Naive thymus-derived CD8-positive, alpha-beta T cell (primary cell): ENCODE measurements at regions not wholly inside any gene's neighbourhood (a gene's known extent, or its start where the extent isn't known, plus 50 kb on each side); places are given as distances from the start of the nearest gene placed in this dataset.

Experiments
- ATAC-seq, 2 donors: fragments of 150-1000 bp; cut with Tn5 transposase in 1 of 2; sonication (Bioruptor Pico), chemical (Tn5 transposase) in 1 of 2; 1 replicate in 1 of 2; 2 replicates in 1 of 2; pipeline ENCODE4 v1.10.0; 2021; ENCODE audit warnings: mild to moderate bottlenecking in 2 of 2, moderate library complexity in 2 of 2
- POLR2A ChIA-PET: fragments of 350-600 bp; sonication (Branson Sonifier 250); formaldehyde crosslinking; loops from one replicate; lab custom pipeline; 2021; ENCODE audit warnings: antibody characterized with exemption; lab: Charles Lee
- DNase-seq, 10 donors: peaks; one replicate each; pipeline versions ENCODE4 v3.0.0 to v3.0.0-alpha.2; 2020 to 2022
- H3K27ac Mint-ChIP-seq, 10 donors: one replicate each; pipeline ENCODE4 v1.8.0; 2020 to 2022; ENCODE audit warnings: mild to moderate bottlenecking in 10 of 10, mixed read lengths in 10 of 10, moderate library complexity in 4 of 10, inconsistent platforms in 1 of 10
- H3K27me3 Mint-ChIP-seq, 5 donors: one replicate each; pipeline ENCODE4 v1.8.0; 2021 to 2022; ENCODE audit warnings: mixed read lengths in 5 of 5
- H3K36me3 Mint-ChIP-seq, 3 donors: one replicate each; pipeline ENCODE4 v1.8.0; 2020 to 2022; ENCODE audit warnings: mixed read lengths in 3 of 3, mild to moderate bottlenecking in 2 of 3, inconsistent platforms in 1 of 3
- H3K4me1 Mint-ChIP-seq, 4 donors: one replicate each; pipeline ENCODE4 v1.8.0; 2021 to 2022; ENCODE audit warnings: mixed read lengths in 4 of 4
- H3K4me3 Mint-ChIP-seq, 10 donors: one replicate each; pipeline ENCODE4 v1.8.0; 2020 to 2022; ENCODE audit warnings: mild to moderate bottlenecking in 10 of 10, mixed read lengths in 10 of 10, moderate library complexity in 6 of 10, inconsistent platforms in 1 of 10
- H3K9me3 Mint-ChIP-seq, 9 donors: one replicate each; pipeline ENCODE4 v1.8.0; 2020 to 2022; ENCODE audit warnings: mixed read lengths in 9 of 9, mild to moderate bottlenecking in 3 of 9, inconsistent platforms in 1 of 9, moderate library complexity in 1 of 9

- Mint-ChIP-seq H3K4me3 (no peak overlapping the region), H3K9me3 (peaks cover 0 to 3% (median 0%) of the 10 kb centered on the region in 9 donors)
Measured at GRCh38 chr3:132961991-132962390, 76.2 kb upstream of the TMEM108 start.

GRCh38 chr3:132953683-132954082 is 84.5 kb upstream of the TMEM108 start:
- Mint-ChIP-seq H3K9me3 (peaks cover 0 to 13% (median 0%) of the 10 kb centered on the region in 9 donors), H3K27ac (no peak overlapping the region), H3K4me3 (no peak overlapping the region), H3K36me3 (peaks cover 0 to 5% (median 0%) of the 10 kb centered on the region in 3 donors), H3K4me1 (no peaks in the 10 kb centered on the region), H3K27me3 (peaks cover 5 to 22% (median 10%) of the 10 kb centered on the region in 5 donors)
- no peak for ATAC-seq
- POLR2A ChIA-PET, result no interaction called here
- no peak for DNase-seq

More at GRCh38 chr3:132961991-132962390, 76.2 kb upstream of the TMEM108 start:
- POLR2A ChIA-PET, result no interaction called here
- DNase-seq (no peak), ATAC-seq (no peak)
- Mint-ChIP-seq H3K4me1 (no peaks in the 10 kb centered on the region), H3K27ac (no peak overlapping the region), H3K27me3 (peaks cover 1 to 25% (median 6%) of the 10 kb centered on the region in 5 donors), H3K36me3 (no peaks in the 10 kb centered on the region)

- POLR2A ChIA-PET, result no interaction called here
- no peaks in the 10 kb centered on the region for H3K4me1 Mint-ChIP-seq
- H3K9me3 Mint-ChIP-seq, result no peaks in the 10 kb centered on the region
- no peak overlapping the region for H3K4me3 Mint-ChIP-seq
- H3K36me3 Mint-ChIP-seq, result no peaks in the 10 kb centered on the region
- DNase-seq, result no peak
- no peak overlapping the region for H3K27ac Mint-ChIP-seq
- no peak for ATAC-seq
- peaks cover 0 to 8% (median 0%) of the 10 kb centered on the region in 5 donors for H3K27me3 Mint-ChIP-seq
Measured at GRCh38 chr3:132927896-132928295, 110.3 kb upstream of the TMEM108 start.

GRCh38 chr3:132926098-132926497 is 112.1 kb upstream of the TMEM108 start:
- no peaks in the 10 kb centered on the region for H3K36me3 Mint-ChIP-seq
- DNase-seq (no peak), ATAC-seq (no peak)
- H3K27me3 Mint-ChIP-seq, result peaks cover 0 to 11% (median 0%) of the 10 kb centered on the region in 5 donors
- no peak overlapping the region for H3K4me3 Mint-ChIP-seq
- POLR2A ChIA-PET, result no interaction called here
- no peaks in the 10 kb centered on the region for H3K9me3 Mint-ChIP-seq
- no peak overlapping the region for H3K27ac Mint-ChIP-seq
- no peaks in the 10 kb centered on the region for H3K4me1 Mint-ChIP-seq

- no peak for ATAC-seq
- no peak overlapping the region for H3K27ac Mint-ChIP-seq
- H3K36me3 Mint-ChIP-seq, result no peaks in the 10 kb centered on the region
- DNase-seq, result no peak
- H3K4me1 Mint-ChIP-seq, result no peaks in the 10 kb centered on the region
- peaks cover 0 to 11% (median 0%) of the 10 kb centered on the region in 5 donors for H3K27me3 Mint-ChIP-seq
- H3K4me3 Mint-ChIP-seq, result no peak overlapping the region
- POLR2A ChIA-PET, result no interaction called here
- H3K9me3 Mint-ChIP-seq, result no peaks in the 10 kb centered on the region
Measured at GRCh38 chr3:132925256-132925930, 112.8 kb upstream of the TMEM108 start.

GRCh38 chr3:132916096-132916495 is 122.1 kb upstream of the TMEM108 start:
- no peak overlapping the region for H3K27ac Mint-ChIP-seq
- ATAC-seq (no peak), DNase-seq (no peak)
- H3K27me3 Mint-ChIP-seq, result peaks cover 1 to 16% (median 6%) of the 10 kb centered on the region in 5 donors
- POLR2A ChIA-PET, result interaction anchor here (0.6 kb wide), 1 partner anchor 22 kb away, joined by 4 read pairs; no protein-coding TSS in a partner anchor
- H3K9me3 Mint-ChIP-seq, result peaks cover 2 to 19% (median 7%) of the 10 kb centered on the region in 9 donors
- H3K4me1 Mint-ChIP-seq, result no peaks in the 10 kb centered on the region
- H3K4me3 Mint-ChIP-seq, result no peak overlapping the region
- H3K36me3 Mint-ChIP-seq, result peaks cover 0 to 6% (median 0%) of the 10 kb centered on the region in 3 donors

GRCh38 chr3:132912416-132912753 is 125.8 kb upstream of the TMEM108 start:
- no peak overlapping the region for H3K4me3 Mint-ChIP-seq
- H3K27me3 Mint-ChIP-seq, result peaks cover 0 to 13% (median 6%) of the 10 kb centered on the region in 5 donors
- no peaks in the 10 kb centered on the region for H3K4me1 Mint-ChIP-seq
- no peak for ATAC-seq
- peaks cover 0 to 6% (median 0%) of the 10 kb centered on the region in 3 donors for H3K36me3 Mint-ChIP-seq
- no peak overlapping the region for H3K27ac Mint-ChIP-seq
- POLR2A ChIA-PET, result no interaction called here
- peaks cover 2 to 19% (median 7%) of the 10 kb centered on the region in 9 donors for H3K9me3 Mint-ChIP-seq
- no peak for DNase-seq

GRCh38 chr3:132911741-132912415 is 126.3 kb upstream of the TMEM108 start:
- DNase-seq (no peak), ATAC-seq (no peak)
- Mint-ChIP-seq H3K4me1 (no peaks in the 10 kb centered on the region), H3K4me3 (no peak overlapping the region), H3K27me3 (peaks cover 0 to 13% (median 6%) of the 10 kb centered on the region in 5 donors), H3K27ac (no peak overlapping the region), H3K9me3 (peaks cover 2 to 15% (median 6%) of the 10 kb centered on the region in 9 donors), H3K36me3 (peaks cover 0 to 6% (median 0%) of the 10 kb centered on the region in 3 donors)
- POLR2A ChIA-PET, result no interaction called here

- no peak for DNase-seq
- Mint-ChIP-seq H3K4me1 (no peaks in the 10 kb centered on the region), H3K27me3 (peaks cover 0 to 11% (median 5%) of the 10 kb centered on the region in 5 donors), H3K9me3 (peaks cover 0 to 2% (median 0%) of the 10 kb centered on the region in 9 donors), H3K27ac (no peak overlapping the region), H3K36me3 (peaks cover 0 to 6% (median 0%) of the 10 kb centered on the region in 3 donors), H3K4me3 (no peak overlapping the region)
- ATAC-seq, result no peak
- POLR2A ChIA-PET, result no interaction called here
Measured at GRCh38 chr3:132907293-132907692, 130.9 kb upstream of the TMEM108 start.

- ATAC-seq, result no peak
- no peak overlapping the region for H3K4me3 Mint-ChIP-seq
Measured at GRCh38 chr3:132900481-132900880, 137.7 kb upstream of the TMEM108 start.

GRCh38 chr3:132898141-132898540 is 140.1 kb upstream of the TMEM108 start:
- ATAC-seq (no peak), DNase-seq (no peak)
- no peak overlapping the region for H3K27ac Mint-ChIP-seq
- H3K4me1 Mint-ChIP-seq, result no peaks in the 10 kb centered on the region
- POLR2A ChIA-PET, result no interaction called here
- H3K9me3 Mint-ChIP-seq, result peaks cover 0 to 8% (median 0%) of the 10 kb centered on the region in 9 donors
- H3K36me3 Mint-ChIP-seq, result no peaks in the 10 kb centered on the region
- H3K4me3 Mint-ChIP-seq, result no peak overlapping the region
- peaks cover 0 to 7% (median 1%) of the 10 kb centered on the region in 5 donors for H3K27me3 Mint-ChIP-seq

More at GRCh38 chr3:132900481-132900880, 137.7 kb upstream of the TMEM108 start:
- H3K36me3 Mint-ChIP-seq, result no peaks in the 10 kb centered on the region
- peaks cover 0 to 3% (median 0%) of the 10 kb centered on the region in 5 donors for H3K27me3 Mint-ChIP-seq
- no peak for DNase-seq
- no peaks in the 10 kb centered on the region for H3K4me1 Mint-ChIP-seq
- H3K9me3 Mint-ChIP-seq, result peaks cover 0 to 2% (median 0%) of the 10 kb centered on the region in 9 donors
- POLR2A ChIA-PET, result no interaction called here
- H3K27ac Mint-ChIP-seq, result no peak overlapping the region

- Mint-ChIP-seq H3K27me3 (peaks cover 0 to 9% (median 2%) of the 10 kb centered on the region in 5 donors), H3K36me3 (no peaks in the 10 kb centered on the region), H3K4me3 (no peak overlapping the region), H3K27ac (no peak overlapping the region), H3K9me3 (peaks cover 0 to 8% (median 0%) of the 10 kb centered on the region in 9 donors), H3K4me1 (no peaks in the 10 kb centered on the region)
- POLR2A ChIA-PET, result no interaction called here
- DNase-seq, result no peak
- ATAC-seq, result no peak
Measured at GRCh38 chr3:132892956-132893355, 145.2 kb upstream of the TMEM108 start.

GRCh38 chr3:132881756-132882409 is 156.3 kb upstream of the TMEM108 start:
- Mint-ChIP-seq H3K4me1 (no peaks in the 10 kb centered on the region), H3K27ac (no peak overlapping the region), H3K9me3 (peaks cover 0 to 13% (median 0%) of the 10 kb centered on the region in 9 donors), H3K27me3 (peaks cover 2 to 26% (median 8%) of the 10 kb centered on the region in 5 donors), H3K36me3 (no peaks in the 10 kb centered on the region), H3K4me3 (no peak overlapping the region)
- POLR2A ChIA-PET, result no interaction called here
- no peak for ATAC-seq
- DNase-seq, result no peak
